Limb (tissue), 2 donors: ENCODE measurements at regions not wholly inside any gene's neighbourhood (a gene's known extent, or its start where the extent isn't known, plus 50 kb on each side); places are given as distances from the start of the nearest gene placed in this dataset.
"Not testable (repeated sequence)": the region's sequence is repeated elsewhere in the genome, so short reads cannot be mapped to it uniquely, and the experiment has no call there.

Experiments used
- DNase-seq, 2 donors: peaks; one replicate each; pipeline ENCODE4 v3.0.0-alpha.2; 2016; ENCODE audit errors: extremely low spot score in 2 of 2

DNA sequence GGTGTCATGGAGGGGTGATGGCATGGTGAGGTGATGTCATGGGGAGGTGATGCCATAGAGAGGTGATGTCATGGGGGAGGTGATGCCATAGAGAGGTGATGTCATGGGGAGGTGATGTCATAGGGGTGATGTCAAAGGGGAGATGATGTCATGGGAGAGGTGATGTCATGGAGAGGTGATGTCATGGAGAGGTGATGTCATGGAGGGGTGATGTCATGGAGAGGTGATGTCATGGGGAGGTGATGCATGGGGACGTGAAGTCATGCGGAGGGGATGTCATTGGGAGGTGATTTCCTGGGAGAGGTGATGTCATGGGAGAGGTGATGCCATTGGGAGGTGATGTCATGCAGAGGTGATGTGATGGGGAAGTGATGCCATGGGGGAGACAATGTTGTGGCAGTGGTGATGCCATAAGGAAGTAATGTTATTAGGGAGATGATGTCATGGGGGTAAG is 92.1 kb upstream of the C1orf174 start:
- DNase-seq, result no peak

DNA sequence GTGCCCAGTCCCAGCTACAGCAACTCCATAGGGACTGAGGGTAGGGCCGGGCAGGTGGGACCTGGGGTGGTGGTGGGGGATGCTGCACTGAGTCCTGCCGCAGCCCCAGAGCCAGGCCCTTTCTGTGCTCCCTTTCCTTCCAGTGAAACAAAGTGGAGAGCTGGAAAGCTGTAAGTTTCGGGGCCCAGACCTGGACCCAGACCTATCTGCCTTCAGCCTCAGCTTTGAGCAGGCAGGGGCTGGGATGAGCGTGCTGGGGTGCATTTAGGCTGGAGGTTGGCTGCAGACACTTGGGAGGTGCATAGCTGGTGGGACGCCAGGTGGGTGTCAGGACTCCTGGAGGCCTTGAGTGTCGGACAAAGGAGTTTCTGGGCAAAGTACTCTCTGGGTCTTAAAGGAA is 92.7 kb upstream of the C1orf174 start:
- no peak for DNase-seq

DNA sequence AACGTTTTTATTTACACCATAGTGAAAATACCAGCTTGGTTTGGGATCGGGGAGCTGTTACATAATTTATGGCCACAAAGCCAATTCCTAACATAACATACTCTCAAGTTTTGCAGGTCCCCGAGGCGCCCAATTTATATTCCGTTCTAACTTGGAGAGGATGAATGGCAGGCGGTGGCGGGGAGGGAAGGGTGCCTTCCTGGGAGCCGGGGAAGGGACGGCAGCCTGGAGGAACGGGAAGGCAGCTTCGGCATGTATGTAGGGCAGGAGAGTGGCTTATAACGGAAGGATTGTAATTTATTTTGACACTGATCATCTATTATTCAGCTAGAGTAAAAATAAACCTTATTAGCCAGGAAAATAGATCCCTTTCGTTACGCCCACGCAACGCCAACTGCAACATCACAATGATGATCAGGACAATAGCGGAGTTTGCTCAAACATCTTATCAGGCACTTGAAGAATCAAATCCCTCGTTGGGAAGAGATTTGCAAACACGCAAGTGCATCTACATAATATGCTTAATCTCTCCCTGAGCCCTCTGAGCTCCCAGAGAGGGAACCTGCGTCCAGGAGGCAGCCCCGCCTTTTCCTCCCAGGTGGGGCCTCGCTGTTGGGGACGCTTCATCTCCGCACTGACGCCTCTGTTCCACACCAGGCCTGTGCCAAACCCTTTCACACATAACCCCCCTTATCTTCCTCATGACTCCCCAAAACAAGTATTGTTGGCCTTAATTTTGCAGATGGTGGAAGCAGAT is 93.7 kb upstream of the C1orf174 start:
- DNase-seq, result no peak

DNA sequence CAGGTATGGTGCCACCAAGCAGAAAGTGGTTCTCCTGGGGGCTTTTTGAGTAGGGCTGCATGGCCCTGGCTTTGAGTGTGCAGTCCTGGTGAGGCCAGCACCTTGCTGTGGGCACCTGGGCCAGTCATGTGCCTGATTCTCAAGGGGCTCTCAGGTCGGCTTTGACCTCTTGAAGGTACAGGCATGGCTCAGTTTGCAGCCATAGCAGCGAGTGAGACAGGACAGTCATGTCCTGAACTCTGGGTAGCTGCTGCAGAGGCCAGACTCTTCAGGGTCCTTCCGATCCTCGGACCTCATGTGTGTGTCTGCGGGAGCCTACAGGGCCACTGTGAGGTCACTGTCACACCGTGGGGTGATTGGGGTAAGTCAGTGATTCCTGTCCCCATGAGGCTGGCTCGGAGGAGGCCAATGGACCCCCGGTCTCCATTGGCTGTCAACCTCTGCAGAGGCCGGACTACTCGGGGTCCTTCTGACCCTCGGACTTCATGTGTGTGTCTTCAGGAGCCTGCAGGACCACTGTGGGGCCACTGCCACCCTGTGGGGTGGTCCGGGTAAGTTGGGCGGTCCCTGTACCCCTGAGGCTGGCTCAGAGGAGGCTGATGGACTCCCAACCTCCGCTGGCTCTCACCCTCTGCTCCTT is 95.2 kb upstream of the C1orf174 start:
- no peak for DNase-seq

DNA sequence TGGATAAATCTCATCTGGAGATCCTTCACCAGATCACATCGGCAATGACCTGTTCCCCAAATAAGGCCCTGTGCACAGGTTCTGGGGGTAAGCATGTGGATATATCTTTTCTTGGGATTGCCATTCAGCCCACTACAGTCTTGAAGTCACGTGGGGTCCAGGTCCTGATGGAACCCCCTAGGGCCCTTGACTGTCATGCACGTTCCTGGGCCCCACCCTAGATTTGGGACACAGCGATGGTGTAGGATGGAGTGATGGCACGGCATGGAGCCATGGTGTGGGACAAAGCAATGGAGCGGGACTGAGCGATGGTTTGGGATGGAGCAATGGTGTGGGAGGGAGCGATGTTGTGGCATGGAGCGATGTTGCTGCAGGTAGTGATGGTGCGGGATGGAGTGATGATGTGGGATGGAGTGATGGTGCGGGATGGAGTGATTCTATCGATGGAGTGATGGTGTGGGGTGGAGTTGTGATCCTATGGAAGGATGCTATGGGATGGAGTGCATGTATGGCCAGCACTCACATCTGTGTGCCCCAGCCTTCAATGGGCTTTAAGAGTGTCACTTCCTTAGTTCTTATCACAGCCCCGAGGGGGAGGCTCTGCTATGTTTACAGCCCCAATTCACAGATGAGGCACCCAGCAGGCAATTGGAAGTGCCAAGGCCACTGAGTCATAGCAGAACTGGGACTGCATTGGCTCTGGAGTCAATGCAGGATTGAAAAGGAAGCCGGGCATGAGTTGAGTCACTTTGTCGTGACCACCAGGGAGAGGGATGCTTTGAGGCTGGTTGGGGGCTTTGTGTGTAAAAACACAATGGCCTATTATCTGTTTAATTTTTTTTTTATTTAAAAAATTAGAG is 97.0 kb upstream of the C1orf174 start:
- no peak for DNase-seq

DNA sequence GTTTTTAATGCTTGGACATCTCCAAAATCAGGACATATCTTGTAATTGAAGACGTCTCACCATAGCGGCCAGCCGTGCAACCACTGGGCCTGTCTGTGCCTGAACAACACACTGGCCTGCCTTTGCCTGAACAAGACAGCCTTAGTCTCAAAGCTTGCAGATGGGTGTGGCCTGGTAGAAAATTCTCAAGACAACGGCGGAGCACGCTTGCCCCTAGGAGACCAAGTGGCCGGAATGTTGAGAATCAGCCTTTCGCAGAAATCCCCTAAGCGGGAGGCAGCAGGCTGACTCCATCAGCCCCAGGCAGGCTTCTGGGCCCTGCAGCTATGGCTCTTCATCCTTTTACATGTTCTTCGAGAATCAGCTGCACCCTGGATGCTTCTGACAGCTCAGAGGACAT is 98.0 kb upstream of the C1orf174 start:
- no peak for DNase-seq

DNA sequence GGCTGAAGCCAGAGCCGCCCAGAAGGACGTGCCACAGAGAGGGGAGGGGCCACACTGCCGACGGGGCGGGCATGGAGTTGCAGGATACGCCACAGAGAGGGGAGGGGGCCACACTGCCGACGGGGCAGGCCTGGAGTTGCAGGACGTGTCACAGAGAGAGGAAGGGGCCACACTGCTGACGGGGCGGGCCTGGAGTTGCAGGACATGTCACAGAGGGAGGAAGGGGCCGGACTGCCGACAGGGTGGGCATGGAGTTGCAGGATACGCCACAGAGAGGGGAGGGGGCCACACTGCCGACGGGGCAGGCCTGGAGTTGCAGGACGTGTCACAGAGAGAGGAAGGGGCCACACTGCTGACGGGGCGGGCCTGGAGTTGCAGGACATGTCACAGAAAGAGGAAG is 99.4 kb upstream of the C1orf174 start:
- DNase-seq, result not testable (repeated sequence)

DNA sequence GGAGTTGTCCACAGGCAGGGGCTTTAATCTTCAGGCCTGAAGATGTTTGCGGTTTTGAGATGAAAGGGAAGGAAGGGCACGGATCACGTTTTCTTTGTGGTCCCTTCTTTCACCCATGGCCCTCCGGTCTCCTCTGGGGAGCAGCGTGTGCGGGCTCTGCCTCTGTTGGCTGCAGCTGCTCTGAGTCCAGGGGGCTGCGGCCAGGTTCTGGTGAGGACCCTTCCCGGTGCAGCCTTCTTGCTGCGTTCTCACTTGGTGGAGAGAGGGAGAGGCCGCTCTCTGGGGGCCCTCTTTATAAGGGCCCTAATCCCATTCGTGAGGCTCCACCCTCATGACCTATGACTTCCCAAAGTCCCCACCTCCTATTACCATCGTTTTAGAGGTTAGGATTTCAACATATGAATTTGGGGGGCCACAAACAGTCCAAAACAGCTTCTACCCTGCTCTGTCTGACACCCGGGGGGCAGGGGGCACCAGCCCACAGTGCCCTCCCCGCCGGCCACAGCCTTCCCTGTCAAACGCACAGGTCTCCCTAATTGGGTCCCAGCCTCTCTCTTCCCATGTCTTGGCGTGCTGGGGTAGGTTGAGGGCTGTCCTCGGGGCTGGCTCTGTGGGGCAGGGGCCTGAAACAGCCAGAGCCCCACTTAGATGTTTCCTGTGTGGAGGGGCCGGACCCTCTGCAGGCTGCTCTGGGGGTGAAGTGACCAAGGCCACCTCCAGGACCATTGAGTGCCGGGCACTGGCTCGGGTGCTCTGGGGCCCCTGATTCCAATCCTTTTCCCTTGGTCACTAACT is 100.1 kb upstream of the C1orf174 start:
- no peak for DNase-seq

DNA sequence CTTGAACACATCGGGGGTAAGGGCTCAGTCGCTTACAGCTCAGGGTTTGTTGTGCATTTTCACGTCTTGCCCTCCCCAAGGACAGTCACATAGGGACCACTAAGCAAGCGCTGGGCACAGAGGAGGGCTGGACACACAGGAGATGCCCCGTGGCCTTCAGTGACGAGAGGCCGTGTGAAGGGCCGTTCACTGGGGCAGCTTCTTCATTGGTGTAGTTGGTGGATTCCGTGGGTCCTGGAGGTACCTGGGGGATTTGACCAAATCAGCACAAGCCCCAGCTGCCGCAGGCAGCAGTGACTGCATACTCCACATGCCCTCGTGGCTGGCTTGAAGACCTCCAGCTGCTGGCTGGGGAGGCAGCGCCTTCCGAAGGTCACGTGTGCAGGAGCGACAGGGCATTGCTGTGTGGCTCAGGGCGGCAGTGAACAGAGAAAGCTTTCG is 100.8 kb upstream of the C1orf174 start:
- peak in 1 of 2 donors; percentile 19 for DNase-seq

DNA sequence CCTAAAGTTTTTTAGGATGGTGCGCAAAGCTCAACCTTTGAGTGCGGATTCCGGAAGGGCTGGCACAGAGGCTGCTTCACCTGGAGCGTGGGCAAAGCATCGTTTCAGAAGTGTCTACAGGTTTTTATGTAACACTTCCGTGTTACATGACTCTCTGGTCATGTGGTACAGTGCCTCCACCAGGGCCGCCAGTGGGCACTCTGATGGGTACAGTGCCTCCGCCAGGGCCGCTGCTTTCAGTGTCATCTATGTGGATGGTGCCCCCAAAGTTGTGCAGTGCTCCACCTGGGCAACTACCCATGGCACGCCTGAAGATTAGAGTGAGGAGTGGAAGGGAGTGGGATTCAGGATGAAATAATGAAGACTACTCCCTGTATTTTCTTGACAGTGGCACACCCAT is 101.4 kb upstream of the C1orf174 start:
- DNase-seq, result no peak

DNA sequence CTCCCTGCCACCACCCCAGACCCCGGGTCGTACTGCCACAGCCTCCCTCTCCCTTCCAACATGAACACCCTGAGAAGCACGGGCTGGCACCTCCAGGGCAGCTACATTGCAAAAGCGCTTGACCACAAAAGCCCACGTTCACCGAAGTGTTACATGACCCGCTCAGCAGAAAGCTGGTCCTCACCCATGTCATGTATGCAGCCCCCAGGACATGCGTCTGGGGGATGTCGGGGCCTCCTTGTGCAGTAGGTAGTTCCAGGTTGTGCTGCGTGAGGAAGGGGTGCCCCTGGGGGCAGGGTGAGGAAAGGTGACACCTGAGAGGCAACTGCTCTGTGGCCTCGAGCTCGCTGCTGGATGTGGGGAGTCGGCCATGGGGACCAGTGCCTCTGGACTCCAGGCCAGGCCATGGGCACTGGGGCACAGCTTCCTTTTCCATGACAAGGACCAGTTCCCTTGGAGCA is 102.0 kb upstream of the C1orf174 start:
- no peak for DNase-seq

DNA sequence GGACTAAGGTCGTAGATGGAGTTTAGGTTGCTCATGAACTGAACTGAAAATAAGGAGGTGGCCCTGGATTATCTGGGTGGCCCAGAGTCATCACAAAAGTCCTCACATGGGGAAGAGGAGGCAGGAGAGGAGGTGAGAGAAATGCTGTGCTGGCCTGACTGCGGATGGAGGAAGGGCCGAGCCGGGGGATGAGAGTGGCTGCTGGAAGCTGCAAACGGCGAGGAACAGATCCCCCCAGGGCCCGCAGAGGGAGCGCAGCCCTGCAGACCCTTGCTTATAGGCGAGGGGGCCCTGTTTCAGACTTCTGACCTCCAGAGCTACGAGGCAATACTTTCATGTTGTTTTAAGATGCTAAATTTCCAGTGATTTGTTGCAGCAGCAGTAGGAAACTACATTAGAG is 102.7 kb upstream of the C1orf174 start:
- DNase-seq, result no peak

DNA sequence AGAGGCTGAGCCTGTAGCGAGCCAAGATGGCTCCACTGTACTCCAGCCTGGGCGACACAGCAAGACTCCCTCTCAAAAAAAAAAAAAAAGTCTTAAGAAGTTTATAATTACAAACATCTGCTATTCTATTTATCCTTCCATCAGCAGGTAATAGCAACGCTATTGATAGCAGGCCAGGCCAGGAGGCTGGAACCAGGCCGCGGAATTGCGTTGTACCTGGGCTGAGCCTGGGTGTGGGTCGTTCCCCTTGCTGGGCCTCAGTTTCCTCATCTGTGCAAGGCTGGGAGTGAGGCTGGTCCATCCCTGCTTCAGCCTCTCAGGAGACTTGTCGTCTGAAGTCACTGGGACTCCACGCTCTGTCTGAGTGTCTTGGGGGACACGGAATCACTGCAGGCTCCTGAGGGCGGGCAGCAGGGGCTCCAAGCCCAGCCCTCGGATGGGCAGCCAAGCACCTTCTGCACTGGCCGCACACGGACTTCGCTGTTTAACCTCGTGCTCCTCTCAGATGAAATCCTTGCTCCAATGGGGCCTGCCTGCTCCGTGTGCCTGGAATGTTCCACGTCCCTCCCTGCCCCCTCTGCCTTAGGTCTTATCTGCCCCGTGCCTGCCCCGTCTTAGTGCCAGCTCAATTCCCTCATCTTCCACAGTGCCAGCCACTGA is 103.9 kb upstream of the C1orf174 start:
- DNase-seq, result no peak

DNA sequence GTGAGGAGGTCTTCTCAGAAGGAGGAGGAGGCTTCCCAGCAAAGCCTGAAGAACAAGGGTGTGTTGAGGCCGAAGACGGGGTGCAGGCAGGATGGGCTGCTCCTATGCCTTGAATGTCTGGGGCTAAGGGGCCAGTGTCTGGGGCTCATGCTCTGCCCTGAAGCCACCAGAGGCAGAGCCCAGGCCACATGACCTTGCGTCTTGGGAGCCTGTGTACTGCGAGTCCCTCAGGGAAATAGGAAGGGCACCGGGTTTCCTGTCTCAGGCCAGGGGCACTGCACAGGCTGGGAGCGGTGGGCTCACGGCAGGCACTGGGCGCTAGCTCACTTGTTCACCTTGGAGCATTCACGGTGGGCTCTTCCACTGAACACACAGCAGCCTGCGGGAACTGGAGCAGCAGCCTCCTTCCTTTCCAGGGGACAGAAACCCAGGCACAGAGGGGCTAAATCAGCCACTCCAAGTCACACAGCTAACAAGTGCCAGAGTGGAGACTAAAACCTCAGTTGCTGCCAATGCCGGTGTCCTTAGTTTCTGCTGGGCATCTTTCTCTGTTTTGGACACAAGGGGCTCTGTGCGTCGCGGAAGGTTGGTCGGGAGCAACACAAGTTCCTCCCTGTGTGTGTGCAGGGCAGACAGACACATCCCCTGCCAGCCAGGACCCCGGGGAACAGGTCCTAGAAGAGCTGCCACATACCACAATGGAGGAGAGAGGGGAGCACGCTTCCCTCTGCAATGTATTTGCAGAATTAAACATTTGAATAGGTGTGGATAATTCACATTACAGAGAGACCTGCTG is 104.8 kb upstream of the C1orf174 start:
- DNase-seq, result no peak

DNA sequence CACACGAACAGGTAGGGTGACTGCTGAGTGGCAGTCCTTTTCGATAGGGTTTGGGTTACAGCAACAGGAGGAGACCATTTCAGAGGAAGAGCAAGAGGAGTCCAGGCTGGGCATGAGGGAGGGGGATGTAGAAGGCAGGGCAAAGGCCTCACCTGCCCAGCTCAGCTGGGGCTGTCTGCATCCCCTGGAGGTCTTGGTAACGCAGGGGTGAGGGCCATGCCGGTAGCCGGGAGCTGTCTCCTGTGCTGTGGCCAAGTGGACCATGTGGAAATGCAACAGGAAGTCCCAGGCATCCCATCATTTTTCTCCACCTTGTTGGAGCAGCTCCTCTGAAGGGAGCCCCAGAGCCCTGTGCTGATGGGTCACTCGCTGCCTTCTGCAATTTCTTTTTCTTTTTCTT is 105.4 kb upstream of the C1orf174 start:
- peak in 1 of 2 donors; percentile 0 for DNase-seq

DNA sequence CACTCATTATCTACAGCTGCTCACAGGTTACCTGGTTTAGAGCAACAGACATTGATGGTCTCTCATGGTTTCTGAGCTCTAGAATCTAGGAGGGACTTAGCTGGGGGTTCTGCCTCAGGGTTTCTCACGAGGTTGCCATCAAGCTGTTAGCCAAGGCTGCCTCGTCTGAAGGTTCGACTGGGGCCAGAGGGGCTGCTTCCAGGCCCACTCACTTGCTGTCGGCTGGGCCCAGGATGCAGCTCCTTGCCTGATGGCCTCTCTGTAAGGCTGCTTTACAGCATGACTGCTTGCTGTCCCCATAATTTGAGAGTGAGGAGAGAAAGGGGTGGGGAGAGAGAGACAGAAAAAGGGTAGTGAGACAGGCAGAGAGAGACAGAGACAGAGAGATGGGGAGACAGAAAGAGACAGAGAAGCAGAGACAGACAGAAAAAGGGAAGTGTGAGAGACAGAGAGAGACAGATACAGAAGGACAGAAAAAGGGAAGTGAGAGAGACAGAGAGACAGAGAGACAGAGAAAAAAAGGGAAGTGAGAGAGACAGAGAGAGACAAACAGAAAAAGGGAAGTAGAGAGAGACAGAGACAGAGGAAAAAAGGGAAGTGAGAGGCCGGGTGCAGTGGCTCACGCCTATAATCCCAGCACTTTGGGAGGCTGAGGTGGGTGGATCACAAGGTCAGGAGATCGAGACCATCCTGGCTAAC is 106.8 kb upstream of the C1orf174 start:
- peak in 1 of 2 donors; percentile 6 for DNase-seq

DNA sequence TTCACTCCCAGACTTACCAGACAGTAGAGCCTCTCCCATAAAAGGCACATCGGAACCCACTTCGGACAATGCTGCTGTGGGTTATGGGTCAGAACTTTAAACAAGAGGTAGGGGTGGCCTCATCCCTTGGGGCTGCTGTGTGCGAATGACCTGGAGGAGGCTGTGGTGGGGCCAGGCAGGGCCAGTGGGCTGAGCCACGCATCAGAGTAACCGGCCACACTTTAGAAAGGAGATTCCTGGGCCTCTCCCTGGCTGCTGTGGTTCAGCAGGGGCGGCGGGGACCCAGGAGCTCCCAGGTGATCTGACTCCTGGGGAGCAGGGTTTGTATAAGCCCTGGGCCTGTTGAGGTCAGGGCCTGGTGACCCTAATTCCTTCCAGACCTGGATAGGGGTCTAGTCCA is 110.2 kb upstream of the C1orf174 start:
- peak in 1 of 2 donors; percentile 8 for DNase-seq

DNA sequence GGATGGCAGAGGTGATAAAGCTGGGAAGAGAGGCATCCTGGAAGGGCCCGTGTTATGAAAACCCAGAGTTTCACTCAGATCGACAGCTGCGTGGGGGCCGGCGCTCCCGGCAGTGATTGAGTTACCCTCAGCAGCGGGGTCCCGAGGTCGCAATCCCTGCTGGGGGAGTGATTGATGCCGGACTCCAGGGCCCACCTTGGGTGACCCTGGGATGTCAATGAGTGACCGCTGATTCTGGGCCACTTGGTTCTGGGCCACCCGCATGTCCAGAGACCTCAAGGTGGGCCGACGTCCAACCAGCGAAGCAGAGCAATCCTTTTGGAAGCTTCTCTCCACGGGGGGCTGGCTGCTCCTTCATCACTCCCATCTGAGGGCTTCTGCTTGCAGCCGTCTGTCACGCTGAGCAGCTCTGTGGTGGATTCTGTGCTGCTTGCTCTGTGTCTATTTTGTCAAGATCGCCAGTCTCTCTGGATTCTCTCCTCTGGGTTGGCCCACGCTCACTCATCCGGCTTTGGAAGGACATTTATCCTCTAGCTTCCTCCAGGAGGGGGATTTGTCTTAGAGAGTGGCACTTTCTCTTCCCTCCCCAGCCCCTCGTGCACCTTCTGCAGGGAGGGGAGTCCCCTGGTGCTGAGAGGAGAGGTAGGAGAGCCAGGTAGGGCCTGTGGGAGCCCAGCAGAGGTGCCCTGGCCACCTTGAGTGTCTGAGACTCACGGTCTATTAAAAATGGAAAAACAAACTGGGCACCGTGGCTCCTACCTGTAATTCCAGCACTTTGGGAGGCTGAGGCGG is 110.9 kb upstream of the C1orf174 start:
- peak in 1 of 2 donors; percentile 12 for DNase-seq
